GM23248 (cell line): ENCODE measurements at regions not wholly inside any gene's neighbourhood (a gene's known extent, or its start where the extent isn't known, plus 50 kb on each side); places are given as distances from the start of the nearest gene placed in this dataset.

Experiments used
- DNase-seq: peaks from one replicate; pipeline ENCODE4 v3.0.0-alpha.2; 2015
- H2AFZ ChIP-seq: fragments of 200-600 bp; sonication (generic); 2 replicates; pipeline ENCODE4 v1.6.1; 2016; ENCODE audit warnings: antibody characterized with exemption
- H3F3A ChIP-seq: fragments of 200-600 bp; sonication (generic); 2 replicates; pipeline ENCODE4 v1.6.1; 2016; ENCODE audit warnings: mild to moderate bottlenecking, antibody characterized with exemption, mixed run types; ENCODE audit not compliant: insufficient read depth
- H3K27ac ChIP-seq: fragments of 200-600 bp; sonication (generic); 2 replicates; pipeline ENCODE4 v1.5.1; 2016; ENCODE audit warnings: mild to moderate bottlenecking
- H3K27me3 ChIP-seq: fragments of 200-600 bp; sonication (generic); replicated peaks from 2 replicates; pipeline ENCODE4 v1.6.1; 2016; ENCODE audit warnings: mild to moderate bottlenecking; ENCODE audit not compliant: insufficient read depth
- H3K36me3 ChIP-seq: fragments of 200-600 bp; sonication (generic); 2 replicates; pipeline ENCODE4 v1.6.1; 2016; ENCODE audit warnings: low read depth, mild to moderate bottlenecking
- H3K4me1 ChIP-seq: fragments of 200-600 bp; sonication (generic); 2 replicates; pipeline ENCODE4 v1.6.1; 2016; ENCODE audit warnings: mild to moderate bottlenecking; ENCODE audit not compliant: insufficient read depth
- H3K4me2 ChIP-seq: fragments of 200-600 bp; sonication (generic); one replicate; pipeline ENCODE4 v1.6.1; 2016; ENCODE audit warnings: mild to moderate bottlenecking; ENCODE audit not compliant: unreplicated experiment
- H3K4me3 ChIP-seq: fragments of 200-600 bp; sonication (generic); 2 replicates; pipeline ENCODE4 v1.5.1; 2016; ENCODE audit warnings: mild to moderate bottlenecking
- H3K79me2 ChIP-seq: fragments of 200-600 bp; sonication (generic); 2 replicates; pipeline ENCODE4 v1.6.1; 2016; ENCODE audit warnings: mild to moderate bottlenecking; ENCODE audit not compliant: insufficient read depth
- H3K9ac ChIP-seq: fragments of 200-600 bp; sonication (generic); 2 replicates; pipeline ENCODE4 v1.6.1; 2016; ENCODE audit warnings: mild to moderate bottlenecking
- H3K9me2 ChIP-seq: fragments of 200-600 bp; sonication (generic); 2 replicates; pipeline ENCODE4 v1.6.1; 2016; ENCODE audit warnings: mixed run types, mild to moderate bottlenecking, moderate library complexity; ENCODE audit not compliant: insufficient read depth
- H3K9me3 ChIP-seq: fragments of 200-600 bp; sonication (generic); one replicate; pipeline ENCODE4 v1.6.1; 2017; ENCODE audit warnings: low read depth
- H4K20me1 ChIP-seq: fragments of 200-600 bp; sonication (generic); 2 replicates; pipeline ENCODE4 v1.6.0; 2016; ENCODE audit not compliant: insufficient read depth
- EZH2 ChIP-seq: fragments of 200-600 bp; sonication (generic); IDR thresholded peaks from 2 replicates; pipeline ENCODE4 v1.6.1; 2018; ENCODE audit warnings: antibody characterized with exemption, mild to moderate bottlenecking; ENCODE audit not compliant: insufficient read depth, poor library complexity, severe bottlenecking
- EZH2phosphoT487 ChIP-seq: fragments of 200-600 bp; sonication (generic); IDR thresholded peaks from 2 replicates; pipeline ENCODE4 v1.6.1; 2018; ENCODE audit warnings: antibody characterized with exemption, moderate library complexity, mild to moderate bottlenecking, low read depth; ENCODE audit not compliant: insufficient read depth
- WGBS, 2 experiments: methylation state at CpG; one replicate each; pipeline ENCODE4 v1.1.6; 2015 to 2017; ENCODE audit warnings: low lambda C conversion rate in 2 of 2, low coverage in 1 of 2; ENCODE audit errors: missing lambda C conversion rate in 2 of 2; 5-methylcytosine and 5-hydroxymethylcytosine counted together
- in situ Hi-C: fragments of 300-500 bp; cut with MboI; formaldehyde crosslinking; loops from 2 replicates; pipeline ENCODE4 v1.15.0; 2020

- no peak for DNase-seq
- Histone ChIP-seq H4K20me1 (no peaks in the 10 kb centered on the region), H3K36me3 (no peaks in the 10 kb centered on the region), H3K79me2 (no peaks in the 10 kb centered on the region), H3K9me2 (no peaks in the 10 kb centered on the region), H3K27me3 (no peaks in the 10 kb centered on the region), H3K4me1 (no peaks in the 10 kb centered on the region), H3K9ac (no peak overlapping the region), H3K9me3 (no peaks in the 10 kb centered on the region), H3F3A (no peaks in the 10 kb centered on the region), H2AFZ (no peak overlapping the region), H3K4me3 (no peak overlapping the region), H3K27ac (no peak overlapping the region), H3K4me2 (no peak overlapping the region)
- WGBS, 2 experiments, result 51 to 53% methylated on average over 4 of the region's 4 CpGs
- in situ Hi-C loops, result no loop called here
- no peak for TF ChIP-seq EZH2
- TF ChIP-seq EZH2phosphoT487, result no peak
Measured at GRCh38 chr20:60327971-60328660, 369.9 kb downstream of the CDH26 start.

GRCh38 chr20:60330461-60330860 lies 372.2 kb downstream of the CDH26 start:
- H3K4me1 ChIP-seq, result no peaks in the 10 kb centered on the region
- H2AFZ ChIP-seq, result no peak overlapping the region
- no peak for DNase-seq
- H3K9ac ChIP-seq, result no peak overlapping the region
- H3K9me3 ChIP-seq, result no peaks in the 10 kb centered on the region
- H3K27ac ChIP-seq, result no peak overlapping the region
- no peaks in the 10 kb centered on the region for H4K20me1 ChIP-seq
- in situ Hi-C loops, result no loop called here
- TF ChIP-seq EZH2 (no peak), EZH2phosphoT487 (no peak)
- no peaks in the 10 kb centered on the region for H3K79me2 ChIP-seq
- no peaks in the 10 kb centered on the region for H3K27me3 ChIP-seq
- H3K4me3 ChIP-seq, result no peak overlapping the region
- H3K36me3 ChIP-seq, result no peaks in the 10 kb centered on the region
- no peak overlapping the region for H3K4me2 ChIP-seq
- H3F3A ChIP-seq, result no peaks in the 10 kb centered on the region
- H3K9me2 ChIP-seq, result no peaks in the 10 kb centered on the region
- WGBS, 2 experiments, result 19 to 40% methylated on average over 3 of the region's 3 CpGs

DNA sequence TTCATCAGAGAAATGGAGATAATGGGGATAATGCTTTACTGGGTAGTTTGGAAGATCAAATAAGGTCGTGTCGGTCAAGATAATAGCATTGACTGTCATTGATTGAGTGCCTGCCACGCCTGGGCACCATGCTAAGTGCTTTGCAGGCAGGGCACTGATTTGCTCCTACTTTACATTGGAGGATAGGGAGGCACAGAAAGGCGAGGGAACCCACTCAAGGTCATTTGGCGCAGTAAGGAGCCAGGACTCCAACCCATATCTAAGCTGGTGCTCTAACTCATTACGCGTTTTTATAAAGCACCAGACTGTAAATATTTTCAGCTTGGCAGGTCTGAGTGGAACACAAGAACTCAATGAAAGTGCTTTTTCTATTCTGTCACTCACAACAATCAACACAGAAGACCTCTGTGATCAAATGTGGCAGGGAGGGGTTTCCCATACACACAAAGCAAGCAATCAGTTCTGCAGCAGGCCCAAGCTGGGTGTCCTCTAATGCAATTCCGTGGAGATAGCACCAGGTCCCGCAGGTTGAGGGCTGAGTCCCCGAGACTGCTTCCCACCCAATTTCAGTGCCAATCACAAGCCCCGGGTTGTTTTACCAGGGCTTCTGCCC lies 373.6 kb downstream of the CDH26 start:
- Histone ChIP-seq H3K79me2 (no peaks in the 10 kb centered on the region), H4K20me1 (no peaks in the 10 kb centered on the region), H3K4me2 (no peak overlapping the region), H3K9me2 (no peaks in the 10 kb centered on the region), H3K27me3 (no peaks in the 10 kb centered on the region), H3K4me1 (no peaks in the 10 kb centered on the region), H3K4me3 (no peak overlapping the region), H3K9me3 (no peaks in the 10 kb centered on the region), H3K36me3 (no peaks in the 10 kb centered on the region), H3F3A (no peaks in the 10 kb centered on the region), H2AFZ (no peak overlapping the region), H3K27ac (no peak overlapping the region), H3K9ac (no peak overlapping the region)
- 55 to 68% methylated on average over 11 of the region's 11 CpGs for WGBS, 2 experiments
- no peak for DNase-seq
- TF ChIP-seq EZH2 (no peak), EZH2phosphoT487 (no peak)
- in situ Hi-C loops, result no loop called here

- TF ChIP-seq EZH2 (no peak), EZH2phosphoT487 (no peak)
- Histone ChIP-seq H3K27me3 (no peaks in the 10 kb centered on the region), H3K9me2 (no peaks in the 10 kb centered on the region), H3K9ac (no peak overlapping the region), H2AFZ (no peak overlapping the region), H3K27ac (no peak overlapping the region), H3F3A (no peaks in the 10 kb centered on the region), H3K9me3 (no peaks in the 10 kb centered on the region), H3K4me2 (no peak overlapping the region), H3K36me3 (no peaks in the 10 kb centered on the region), H4K20me1 (no peaks in the 10 kb centered on the region), H3K79me2 (no peaks in the 10 kb centered on the region), H3K4me1 (no peaks in the 10 kb centered on the region), H3K4me3 (no peak overlapping the region)
- 38 to 52% methylated on average over 3 of the region's 3 CpGs for WGBS, 2 experiments
- in situ Hi-C loops, result no loop called here
- DNase-seq, result no peak
Measured at GRCh38 chr20:60332523-60332922, 374.3 kb downstream of the CDH26 start.
